Omental fat pad (tissue), 3 donors: ENCODE measurements at regions not wholly inside any gene's neighbourhood (a gene's known extent, or its start where the extent isn't known, plus 50 kb on each side); places are given as distances from the start of the nearest gene placed in this dataset.
A peak's percentile ranks its signal among the peaks of the same experiment; 100 is the strongest.

Experiments
- ATAC-seq: fragments of 150-250 bp; one replicate; pipeline ENCODE4 v1.9.1; 2016; ENCODE audit warnings: mild to moderate bottlenecking, moderate library complexity; ENCODE audit not compliant: low FRiP score
- DNase-seq: peaks from one replicate; pipeline ENCODE4 v3.0.0-alpha.2; 2019; ENCODE audit warnings: low spot score
- CTCF ChIP-seq, 3 donors: fragments of 450-650 bp; IDR thresholded peaks; one replicate each; pipeline ENCODE4 v1.5.1; 2016 to 2017; ENCODE audit warnings: antibody characterized with exemption in 3 of 3, mild to moderate bottlenecking in 3 of 3, moderate library complexity in 2 of 3

DNA sequence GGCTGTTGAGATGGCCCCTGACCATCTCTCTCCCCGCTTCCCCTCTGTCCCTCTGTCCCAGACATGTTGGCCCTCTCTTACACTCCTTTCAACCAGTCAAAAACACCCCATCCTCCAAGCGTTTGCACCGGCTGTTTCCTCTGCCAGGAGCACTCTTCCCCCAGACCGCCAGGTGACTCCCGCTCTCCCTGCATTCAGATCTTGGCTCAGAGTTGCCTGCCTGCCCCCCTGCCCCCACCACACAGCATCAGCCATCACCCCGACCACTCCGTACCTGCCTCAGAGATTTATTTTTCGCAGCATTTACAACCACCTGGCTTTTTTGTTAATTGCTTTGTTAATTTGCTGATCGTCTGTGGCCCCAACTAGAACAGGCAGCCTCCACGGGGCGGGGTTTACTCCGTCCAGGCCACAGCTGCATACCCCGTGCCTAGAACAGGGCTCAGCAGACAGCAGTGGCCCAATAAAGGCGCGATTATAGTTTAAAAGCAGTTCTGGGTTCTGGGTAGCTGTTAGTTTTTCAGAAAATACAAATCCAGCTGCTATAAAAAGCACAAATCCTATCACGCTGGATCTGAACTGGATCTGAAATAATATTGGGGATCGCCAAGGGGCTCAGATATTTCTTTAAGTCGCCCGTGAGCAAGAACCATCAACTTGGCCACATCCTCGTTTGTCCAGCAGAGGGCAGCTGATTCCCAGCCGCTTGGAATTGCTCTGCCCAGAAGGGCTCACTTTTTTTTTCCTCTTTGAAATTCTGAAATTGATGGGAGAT is 173.6 kb downstream of the IRF8 start:
- TF ChIP-seq CTCF (IDR thresholded peaks at IDR 0.05), result peak in 1 of 3 donors; percentile 48
- ATAC-seq (no peak), DNase-seq (peak; percentile 35)

- no peak for TF ChIP-seq CTCF (IDR thresholded peaks at IDR 0.05)
- DNase-seq, result no peak
- no peak for ATAC-seq
Observed at GRCh38 chr16:86073103-86073625, 174.2 kb downstream of the IRF8 start.

GRCh38 chr16:86073763-86074493 is 175.0 kb downstream of the IRF8 start:
- no peak for TF ChIP-seq CTCF (IDR thresholded peaks at IDR 0.05)
- ATAC-seq, result no peak
- DNase-seq, result no peak

GRCh38 chr16:86074651-86075487 is 175.9 kb downstream of the IRF8 start:
- DNase-seq (no peak), ATAC-seq (no peak)
- TF ChIP-seq CTCF (IDR thresholded peaks at IDR 0.05), result no peak

DNA sequence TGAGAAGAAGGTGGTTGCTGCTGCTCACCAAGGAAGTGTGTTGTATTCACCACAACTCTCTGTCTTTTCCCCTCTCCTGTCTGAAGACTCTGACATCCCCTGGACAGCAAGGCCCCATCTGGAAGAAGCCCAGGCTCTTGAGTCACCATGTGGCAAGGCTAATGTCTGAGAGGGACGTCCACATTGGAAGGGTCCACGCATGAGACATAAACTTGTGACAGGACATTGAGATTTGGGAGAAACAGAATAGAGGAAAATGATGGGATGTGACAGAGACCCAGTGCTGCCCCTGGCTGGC is 176.5 kb downstream of the IRF8 start:
- no peak for DNase-seq

More for the DNA sequence above, 176.5 kb downstream of the IRF8 start:
- TF ChIP-seq CTCF (IDR thresholded peaks at IDR 0.05), result no peak
- ATAC-seq, result no peak
